H1 (cell line): ENCODE measurements at regions not wholly inside any gene's neighbourhood (a gene's known extent, or its start where the extent isn't known, plus 50 kb on each side); places are given as distances from the start of the nearest gene placed in this dataset.

Source experiments
- CTCF ChIA-PET: fragments of 300-600 bp; sonication (Branson Sonifier 250); formaldehyde crosslinking; loops from one replicate; lab custom pipeline; 2021; ENCODE audit not compliant: partially characterized antibody; lab: Charles Lee
- POLR2A ChIA-PET: fragments of 300-600 bp; sonication (Branson Sonifier 250); formaldehyde crosslinking; loops from one replicate; lab custom pipeline; 2021; ENCODE audit warnings: inconsistent platforms; ENCODE audit not compliant: partially characterized antibody; lab: Charles Lee
- DNase-seq, 2 experiments: peaks; one replicate each; pipeline versions ENCODE4 v3.0.0 to v3.0.0-alpha.2; 2010 to 2022; ENCODE audit warnings: low spot score in 2 of 2, low read depth in 1 of 2, mixed read lengths in 1 of 2
- FAIRE-seq: peaks from 2 replicates; lab custom pipeline; 2011; peaks lifted over from hg19 to GRCh38; lab: Jason Lieb, UNC
- H2AFZ ChIP-seq: 2 replicates; pipeline ENCODE4 v1.8.1; 2012; ENCODE audit warnings: low read length, inconsistent platforms
- H2AK5ac ChIP-seq: 2 replicates; pipeline ENCODE4 v1.6.1; 2013; ENCODE audit warnings: low read depth, low read length
- H2BK120ac ChIP-seq: replicated peaks from 2 replicates; pipeline ENCODE3; 2013; ENCODE audit warnings: low read depth, low read length, inconsistent platforms
- H2BK12ac ChIP-seq: 2 replicates; pipeline ENCODE4 v1.6.1; 2013; ENCODE audit warnings: low read depth, low read length
- H2BK15ac ChIP-seq: 2 replicates; pipeline ENCODE4 v1.6.1; 2013; ENCODE audit warnings: low read length
- H2BK20ac ChIP-seq: 2 replicates; pipeline ENCODE4 v1.6.1; 2013; ENCODE audit warnings: low read length
- H2BK5ac ChIP-seq: 2 replicates; pipeline ENCODE4 v1.6.1; 2013; ENCODE audit warnings: low read depth, low read length
- H3K14ac ChIP-seq: 2 replicates; pipeline ENCODE4 v1.6.1; 2013; ENCODE audit warnings: inconsistent platforms; ENCODE audit not compliant: insufficient read length
- H3K18ac ChIP-seq: 2 replicates; pipeline ENCODE4 v1.6.1; 2013; ENCODE audit warnings: low read length; ENCODE audit errors: extremely low read depth
- H3K23ac ChIP-seq: 2 replicates; pipeline ENCODE4 v1.6.1; 2013; ENCODE audit warnings: inconsistent platforms; ENCODE audit not compliant: insufficient read length
- H3K23me2 ChIP-seq: 2 replicates; pipeline ENCODE4 v1.6.1; 2013; ENCODE audit warnings: low read depth, low read length
- H3K27ac ChIP-seq: 2 replicates; pipeline ENCODE4 v1.6.1; 2011; ENCODE audit warnings: low read depth, low read length, inconsistent platforms
- H3K27me3 ChIP-seq, 4 experiments: replicated peaks in 1 of 4; 1 replicate in 1 of 4; 2 replicates in 3 of 4; pipeline versions ENCODE4 v1.6.1 to v1.8.1; 2011 to 2013; ENCODE audit warnings: low read length in 3 of 4, mild to moderate bottlenecking in 3 of 4, inconsistent platforms in 2 of 4, mixed read lengths in 2 of 4, moderate library complexity in 1 of 4; ENCODE audit not compliant: control insufficient read depth in 3 of 4, insufficient read depth in 3 of 4; ENCODE audit errors: extremely low read depth in 1 of 4
- H3K36me3 ChIP-seq, 4 experiments: 2 replicates each; pipeline versions ENCODE4 v1.6.1 to v1.8.1; 2011 to 2013; ENCODE audit warnings: mild to moderate bottlenecking in 4 of 4, low read length in 3 of 4, moderate library complexity in 2 of 4, control low read depth in 1 of 4, inconsistent platforms in 1 of 4; ENCODE audit not compliant: insufficient read depth in 4 of 4, control insufficient read depth in 2 of 4
- H3K4ac ChIP-seq: replicated peaks from 2 replicates; pipeline ENCODE3; 2013; ENCODE audit warnings: low read length, low read depth, mixed read lengths, inconsistent platforms; ENCODE audit not compliant: insufficient read length
- H3K4me1 ChIP-seq, 4 experiments: replicated peaks in 1 of 4; 1 replicate in 1 of 4; 2 replicates in 3 of 4; pipeline versions ENCODE4 v1.6.1 to v1.8.1; 2011 to 2013; ENCODE audit warnings: low read length in 3 of 4, inconsistent platforms in 2 of 4, mixed read lengths in 1 of 4; ENCODE audit not compliant: insufficient read depth in 4 of 4, control insufficient read depth in 3 of 4
- H3K4me2 ChIP-seq, 2 experiments: 2 replicates each; pipeline versions ENCODE4 v1.6.1 to v1.8.1; 2011 to 2013; ENCODE audit warnings: low read depth in 2 of 2, low read length in 2 of 2, control low read depth in 1 of 2, inconsistent platforms in 1 of 2, mild to moderate bottlenecking in 1 of 2; ENCODE audit not compliant: insufficient read depth in 1 of 2
- H3K4me3 ChIP-seq, 4 experiments: fragments of 200-600, 300-600 bp in 1 of 4; sonication (generic), shearing (Covaris generic), sonication (Bioruptor Twin) in 1 of 4; 2 replicates each; pipeline versions ENCODE4 v1.5.1 to v1.8.1; 2011 to 2016; ENCODE audit warnings: low read length in 4 of 4, low read depth in 3 of 4, control low read depth in 2 of 4, inconsistent platforms in 2 of 4, mild to moderate bottlenecking in 2 of 4, mixed read lengths in 1 of 4, moderate library complexity in 1 of 4; ENCODE audit not compliant: insufficient read depth in 2 of 4; ENCODE audit errors: extremely low read depth in 1 of 4
- H3K56ac ChIP-seq: replicated peaks from 2 replicates; pipeline ENCODE3; 2013; ENCODE audit warnings: low read depth, mild to moderate bottlenecking, mixed read lengths, low read length, inconsistent platforms; ENCODE audit not compliant: insufficient read length
- H3K79me1 ChIP-seq: 2 replicates; pipeline ENCODE4 v1.6.1; 2013; ENCODE audit warnings: low read depth, low read length, control low read depth
- H3K79me2 ChIP-seq, 2 experiments: 2 replicates each; pipeline versions ENCODE4 v1.6.1 to v1.8.1; 2012 to 2013; ENCODE audit warnings: low read length in 2 of 2, mild to moderate bottlenecking in 2 of 2, inconsistent platforms in 1 of 2; ENCODE audit not compliant: insufficient read depth in 2 of 2, control insufficient read depth in 1 of 2
- H3K9ac ChIP-seq, 4 experiments: replicated peaks in 1 of 4; 1 replicate in 1 of 4; 2 replicates in 3 of 4; pipeline versions ENCODE4 v1.6.1 to v1.8.1; 2011 to 2013; ENCODE audit warnings: low read depth in 3 of 4, low read length in 3 of 4, control low read depth in 2 of 4, mild to moderate bottlenecking in 2 of 4, moderate library complexity in 2 of 4, inconsistent platforms in 1 of 4; ENCODE audit errors: extremely low read depth in 1 of 4
- H3K9me3 ChIP-seq, 2 experiments: 2 replicates each; pipeline versions ENCODE4 v1.6.1 to v1.8.1; 2012 to 2013; ENCODE audit warnings: mild to moderate bottlenecking in 2 of 2, moderate library complexity in 2 of 2, control low read depth in 1 of 2, inconsistent platforms in 1 of 2, low read depth in 1 of 2, low read length in 1 of 2, mixed read lengths in 1 of 2; ENCODE audit not compliant: insufficient read depth in 2 of 2
- H4K20me1 ChIP-seq, 2 experiments: replicated peaks in 1 of 2; 2 replicates each; pipeline versions ENCODE3 to v1.8.1; 2011 to 2013; ENCODE audit warnings: inconsistent platforms in 2 of 2, low read length in 2 of 2, mild to moderate bottlenecking in 1 of 2; ENCODE audit not compliant: insufficient read depth in 2 of 2, control insufficient read depth in 1 of 2
- H4K5ac ChIP-seq: 2 replicates; pipeline ENCODE4 v1.6.1; 2013; ENCODE audit warnings: low read length, low read depth, mixed read lengths, inconsistent platforms; ENCODE audit not compliant: insufficient read length
- H4K8ac ChIP-seq: 2 replicates; pipeline ENCODE4 v1.8.0; 2013; ENCODE audit warnings: mild to moderate bottlenecking, moderate library complexity, low read length, inconsistent platforms; ENCODE audit not compliant: insufficient read depth; ENCODE audit errors: extremely low read depth
- H4K91ac ChIP-seq: replicated peaks from 2 replicates; pipeline ENCODE3; 2013; ENCODE audit warnings: low read length, mixed read lengths, inconsistent platforms; ENCODE audit not compliant: insufficient read length
- BACH1 ChIP-seq: IDR thresholded peaks from 2 replicates; pipeline ENCODE4 v1.6.1; 2012; ENCODE audit warnings: low read length, improper control_type of control experiment
- BRCA1 ChIP-seq: IDR thresholded peaks from 2 replicates; pipeline ENCODE4 v1.6.1; 2012; ENCODE audit warnings: low read depth, low read length, improper control_type of control experiment
- KDM1A ChIP-seq: fragments of 200-600, 300-600 bp; sonication (generic); IDR thresholded peaks from 2 replicates; pipeline ENCODE4 v1.7.1; 2016; ENCODE audit warnings: mild to moderate bottlenecking, low read length, borderline replicate concordance
- KDM4A ChIP-seq: IDR thresholded peaks from one replicate; pipeline ENCODE4 v1.7.1; 2012; ENCODE audit warnings: low read depth, mild to moderate bottlenecking, moderate library complexity, low read length, inconsistent platforms; ENCODE audit not compliant: severe bottlenecking
- RNF2 ChIP-seq: fragments of 200-900, 300-1000 bp; sonication (generic); IDR thresholded peaks from 2 replicates; pipeline ENCODE4 v1.7.1; 2016; ENCODE audit warnings: borderline replicate concordance, low read depth, mild to moderate bottlenecking, antibody characterized with exemption, low read length; ENCODE audit not compliant: poor library complexity, severe bottlenecking; ENCODE audit errors: missing control alignments
- SP2 ChIP-seq: IDR thresholded peaks from 2 replicates; pipeline ENCODE4 v1.6.1; 2012; ENCODE audit warnings: mild to moderate bottlenecking, low read length, inconsistent platforms
- YY1 ChIP-seq: IDR thresholded peaks from 2 replicates; pipeline ENCODE4 v1.6.1; 2011; ENCODE audit warnings: low read depth, mild to moderate bottlenecking, low read length

DNA sequence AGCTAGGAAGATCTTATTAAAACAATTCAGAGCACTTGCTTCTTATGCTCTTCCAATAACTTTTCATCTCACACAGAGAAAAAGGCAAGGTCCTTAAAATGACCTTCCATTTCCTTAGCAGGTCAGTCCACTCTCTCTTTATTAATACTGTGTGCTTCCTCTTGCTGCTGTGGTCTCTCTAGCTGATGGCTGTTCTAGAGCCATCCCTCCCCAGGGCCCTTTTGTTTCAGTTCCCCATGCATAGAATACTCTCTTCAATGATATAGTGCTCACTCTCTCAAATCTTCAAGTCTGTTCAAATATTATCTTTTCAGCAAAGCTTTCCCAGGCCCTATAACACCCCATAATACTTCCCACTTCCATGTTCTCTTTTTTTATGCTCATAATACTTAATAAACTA, 469.3 kb downstream of the METTL4 start:
- no peak overlapping the region for H3K23ac ChIP-seq
- no peak overlapping the region for H3K9ac ChIP-seq

More for the DNA sequence above, 469.3 kb downstream of the METTL4 start:
- Histone ChIP-seq H3K4me2 (no peak overlapping the region), H3K4me1 (no peaks in the 10 kb centered on the region), H4K20me1 (no peaks in the 10 kb centered on the region), H3K36me3 (no peaks in the 10 kb centered on the region), H3K79me1 (no peaks in the 10 kb centered on the region), H3K14ac (no peak overlapping the region), H3K4me3 (no peak overlapping the region), H2BK15ac (no peak overlapping the region), H4K91ac (no peak overlapping the region), H3K23me2 (no peaks in the 10 kb centered on the region; the same call in 1 of the 2 replicates), H3K56ac (no peak overlapping the region), H2BK5ac (no peak overlapping the region), H2BK12ac (no peak overlapping the region), H3K27ac (no peak overlapping the region), H3K79me2 (no peaks in the 10 kb centered on the region), H3K27me3 (no peaks in the 10 kb centered on the region), H2BK120ac (no peak overlapping the region), H2AFZ (no peak overlapping the region), H3K4ac (no peak overlapping the region), H4K5ac (no peak overlapping the region), H4K8ac (no peak overlapping the region), H2BK20ac (no peak overlapping the region), H3K18ac (no peak overlapping the region), H2AK5ac (no peak overlapping the region), H3K9me3 (no peaks in the 10 kb centered on the region)
- ChIA-PET POLR2A (no interaction called here), CTCF (interaction anchor here (0.6 kb wide), 1 partner anchor 17 kb away, joined by 3 read pairs; no protein-coding TSS in a partner anchor)
- DNase-seq: no peak
- TF ChIP-seq RNF2: no peak
- TF ChIP-seq YY1: no peak
- no peak for TF ChIP-seq KDM4A
- no peak for TF ChIP-seq BACH1
- TF ChIP-seq BRCA1: no peak
- TF ChIP-seq KDM1A: no peak
- no peak for TF ChIP-seq SP2
- no peak for FAIRE-seq
